ENCODE measurements at regions not wholly inside any gene's neighbourhood (a gene's known extent, or its start where the extent isn't known, plus 50 kb on each side); places are given as distances from the start of the nearest gene placed in this dataset.

DNA sequence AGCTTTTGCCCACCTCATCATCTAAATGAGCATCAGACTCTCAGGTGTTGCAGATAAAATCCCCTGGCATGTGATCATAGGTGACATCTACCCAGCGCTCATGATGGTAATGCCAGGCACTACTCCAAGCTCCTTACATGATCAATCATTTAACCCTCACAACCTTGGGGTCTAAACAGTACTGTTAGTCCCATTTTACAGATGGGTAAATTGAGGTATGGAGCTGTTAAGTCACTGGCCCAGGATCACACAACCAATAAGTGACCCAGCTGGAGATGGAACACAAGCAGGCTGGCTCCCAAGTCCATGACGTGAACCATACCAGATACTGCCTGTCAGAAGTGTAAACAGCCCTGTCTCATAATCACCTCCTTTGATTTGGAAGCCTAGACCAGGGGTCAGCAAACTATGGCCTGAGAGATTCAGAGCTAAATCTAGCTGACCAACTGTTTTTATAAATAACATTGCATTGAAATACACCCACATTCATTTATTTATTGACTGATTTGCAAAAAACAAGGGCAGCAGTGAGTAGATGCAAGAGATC, 79.2 kb downstream of the UNC5CL start:
- no peak for TF ChIP-seq EZH2 (IDR thresholded peaks at IDR 0.05; ENCODE audit: low read depth)
- TF ChIP-seq, protein P1, sequence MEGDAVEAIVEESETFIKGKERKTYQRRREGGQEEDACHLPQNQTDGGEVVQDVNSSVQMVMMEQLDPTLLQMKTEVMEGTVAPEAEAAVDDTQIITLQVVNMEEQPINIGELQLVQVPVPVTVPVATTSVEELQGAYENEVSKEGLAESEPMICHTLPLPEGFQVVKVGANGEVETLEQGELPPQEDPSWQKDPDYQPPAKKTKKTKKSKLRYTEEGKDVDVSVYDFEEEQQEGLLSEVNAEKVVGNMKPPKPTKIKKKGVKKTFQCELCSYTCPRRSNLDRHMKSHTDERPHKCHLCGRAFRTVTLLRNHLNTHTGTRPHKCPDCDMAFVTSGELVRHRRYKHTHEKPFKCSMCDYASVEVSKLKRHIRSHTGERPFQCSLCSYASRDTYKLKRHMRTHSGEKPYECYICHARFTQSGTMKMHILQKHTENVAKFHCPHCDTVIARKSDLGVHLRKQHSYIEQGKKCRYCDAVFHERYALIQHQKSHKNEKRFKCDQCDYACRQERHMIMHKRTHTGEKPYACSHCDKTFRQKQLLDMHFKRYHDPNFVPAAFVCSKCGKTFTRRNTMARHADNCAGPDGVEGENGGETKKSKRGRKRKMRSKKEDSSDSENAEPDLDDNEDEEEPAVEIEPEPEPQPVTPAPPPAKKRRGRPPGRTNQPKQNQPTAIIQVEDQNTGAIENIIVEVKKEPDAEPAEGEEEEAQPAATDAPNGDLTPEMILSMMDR (conservative IDR thresholded peaks at IDR 0.05), result no peak

All from PC-9 (cell line).